ENCODE measurements at regions not wholly inside any gene's neighbourhood (a gene's known extent, or its start where the extent isn't known, plus 50 kb on each side); places are given as distances from the start of the nearest gene placed in this dataset.

DNA sequence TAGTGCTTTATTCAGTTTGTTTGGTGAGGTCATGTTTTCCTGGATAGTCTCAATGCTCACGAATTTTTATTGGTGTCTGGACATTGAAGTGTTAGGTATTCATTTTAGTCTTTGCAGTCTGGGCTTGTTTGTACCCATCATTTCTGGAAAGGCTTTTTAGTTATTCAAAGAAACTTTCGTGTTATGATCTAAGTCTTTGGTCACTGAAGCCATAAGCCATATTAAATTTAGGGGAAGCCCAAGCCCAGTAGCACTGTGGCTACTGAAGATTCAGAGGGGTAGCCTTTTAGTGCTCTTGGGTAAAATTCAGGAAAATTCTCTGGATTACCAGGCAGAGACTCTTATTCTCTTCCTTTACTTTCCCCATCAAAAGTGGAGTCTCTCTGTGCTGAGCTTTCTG is 56.2 kb upstream of the PEX5L start:
- intact Hi-C loops (cut with micrococcal nuclease) = no loop called here
- no peaks in the 10 kb centered on the region for H3K36me3 Mint-ChIP-seq (ENCODE audit: low read depth)
- no peak overlapping the region for H3K4me3 Mint-ChIP-seq
- H3K4me1 Mint-ChIP-seq (ENCODE audit: low read depth) = no peaks in the 10 kb centered on the region
- peaks cover 13% of the 10 kb centered on the region for H3K9me3 Mint-ChIP-seq
- H3K27me3 Mint-ChIP-seq = no peaks in the 10 kb centered on the region
- no peak overlapping the region for H3K27ac Mint-ChIP-seq

DNA sequence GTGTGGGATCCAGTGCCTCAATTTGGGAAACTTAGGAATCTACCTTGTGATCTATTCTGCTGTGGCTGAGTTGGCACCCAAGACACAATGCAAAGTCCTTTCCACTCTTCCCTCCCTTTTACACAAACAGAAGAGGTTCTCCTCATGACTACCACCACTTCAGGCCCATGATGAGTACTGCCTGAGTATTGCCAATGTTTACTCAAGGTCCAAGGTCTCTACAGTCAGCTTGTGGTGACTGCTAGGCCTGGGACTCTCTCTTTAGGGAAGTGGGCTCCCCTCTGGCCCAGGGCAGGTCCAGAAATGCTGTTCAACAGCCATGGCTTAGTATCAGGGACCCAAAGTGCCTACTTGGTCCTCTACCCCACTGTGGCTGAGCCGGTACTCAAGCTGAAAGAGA is 56.8 kb upstream of the PEX5L start:
- Mint-ChIP-seq H3K36me3 (ENCODE audit: low read depth) (no peaks in the 10 kb centered on the region), H3K4me1 (ENCODE audit: low read depth) (no peaks in the 10 kb centered on the region), H3K4me3 (no peak overlapping the region), H3K27me3 (no peaks in the 10 kb centered on the region), H3K27ac (no peak overlapping the region), H3K9me3 (peaks cover 13% of the 10 kb centered on the region)
- intact Hi-C loops (cut with micrococcal nuclease) = no loop called here

DNA sequence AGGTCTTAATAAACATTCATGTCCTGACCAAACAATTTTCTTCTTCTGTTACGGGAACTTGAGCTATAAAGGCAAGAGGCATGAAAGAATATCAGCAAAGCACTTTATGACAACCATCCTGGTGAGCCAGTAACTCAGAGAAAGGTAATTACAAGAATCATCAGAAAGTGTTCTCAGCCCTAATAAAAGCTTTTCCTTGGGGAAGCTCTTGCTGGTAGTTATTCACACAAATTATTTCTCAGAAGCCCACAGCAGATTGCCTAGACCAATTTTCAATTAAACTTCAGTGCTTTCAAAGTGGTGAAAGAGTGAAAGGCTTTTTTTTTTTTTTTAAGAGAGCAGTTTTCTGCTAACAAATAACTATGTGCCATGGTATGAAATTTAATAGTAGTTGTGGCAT is 60.9 kb upstream of the PEX5L start:
- no peak overlapping the region for H3K27ac Mint-ChIP-seq
- H3K36me3 Mint-ChIP-seq (ENCODE audit: low read depth) = no peaks in the 10 kb centered on the region
- H3K27me3 Mint-ChIP-seq = no peaks in the 10 kb centered on the region
- intact Hi-C loops (cut with micrococcal nuclease) = no loop called here
- H3K9me3 Mint-ChIP-seq = peaks cover 10% of the 10 kb centered on the region
- no peaks in the 10 kb centered on the region for H3K4me1 Mint-ChIP-seq (ENCODE audit: low read depth)
- H3K4me3 Mint-ChIP-seq = no peak overlapping the region

GRCh38 chr3:180102134-180102533 is 65.4 kb upstream of the PEX5L start:
- Mint-ChIP-seq H3K4me1 (ENCODE audit: low read depth) (no peaks in the 10 kb centered on the region), H3K27ac (no peak overlapping the region)
- intact Hi-C loops (cut with micrococcal nuclease) = no loop called here

GRCh38 chr3:180102604-180103003 is 65.9 kb upstream of the PEX5L start:
- Mint-ChIP-seq H3K36me3 (ENCODE audit: low read depth) (no peaks in the 10 kb centered on the region), H3K4me3 (no peak overlapping the region), H3K9me3 (no peaks in the 10 kb centered on the region), H3K27ac (no peak overlapping the region), H3K27me3 (no peaks in the 10 kb centered on the region), H3K4me1 (ENCODE audit: low read depth) (no peaks in the 10 kb centered on the region)
- intact Hi-C loops (cut with micrococcal nuclease) = no loop called here

More at GRCh38 chr3:180102134-180102533, 65.4 kb upstream of the PEX5L start:
- H3K9me3 Mint-ChIP-seq = no peaks in the 10 kb centered on the region
- no peaks in the 10 kb centered on the region for H3K36me3 Mint-ChIP-seq (ENCODE audit: low read depth)
- H3K4me3 Mint-ChIP-seq = no peak overlapping the region
- no peaks in the 10 kb centered on the region for H3K27me3 Mint-ChIP-seq

- Mint-ChIP-seq H3K27me3 (no peaks in the 10 kb centered on the region), H3K4me3 (no peak overlapping the region), H3K27ac (no peak overlapping the region), H3K4me1 (ENCODE audit: low read depth) (no peaks in the 10 kb centered on the region), H3K9me3 (no peaks in the 10 kb centered on the region), H3K36me3 (ENCODE audit: low read depth) (no peaks in the 10 kb centered on the region)
- intact Hi-C loops (cut with micrococcal nuclease) = no loop called here
Observed at GRCh38 chr3:180116203-180116602, 79.5 kb upstream of the PEX5L start.

GRCh38 chr3:180116658-180117057 is 79.9 kb upstream of the PEX5L start:
- Mint-ChIP-seq H3K27ac (no peak overlapping the region), H3K9me3 (no peaks in the 10 kb centered on the region), H3K4me3 (no peak overlapping the region), H3K4me1 (ENCODE audit: low read depth) (no peaks in the 10 kb centered on the region), H3K36me3 (ENCODE audit: low read depth) (no peaks in the 10 kb centered on the region), H3K27me3 (no peaks in the 10 kb centered on the region)
- intact Hi-C loops (cut with micrococcal nuclease) = no loop called here

DNA sequence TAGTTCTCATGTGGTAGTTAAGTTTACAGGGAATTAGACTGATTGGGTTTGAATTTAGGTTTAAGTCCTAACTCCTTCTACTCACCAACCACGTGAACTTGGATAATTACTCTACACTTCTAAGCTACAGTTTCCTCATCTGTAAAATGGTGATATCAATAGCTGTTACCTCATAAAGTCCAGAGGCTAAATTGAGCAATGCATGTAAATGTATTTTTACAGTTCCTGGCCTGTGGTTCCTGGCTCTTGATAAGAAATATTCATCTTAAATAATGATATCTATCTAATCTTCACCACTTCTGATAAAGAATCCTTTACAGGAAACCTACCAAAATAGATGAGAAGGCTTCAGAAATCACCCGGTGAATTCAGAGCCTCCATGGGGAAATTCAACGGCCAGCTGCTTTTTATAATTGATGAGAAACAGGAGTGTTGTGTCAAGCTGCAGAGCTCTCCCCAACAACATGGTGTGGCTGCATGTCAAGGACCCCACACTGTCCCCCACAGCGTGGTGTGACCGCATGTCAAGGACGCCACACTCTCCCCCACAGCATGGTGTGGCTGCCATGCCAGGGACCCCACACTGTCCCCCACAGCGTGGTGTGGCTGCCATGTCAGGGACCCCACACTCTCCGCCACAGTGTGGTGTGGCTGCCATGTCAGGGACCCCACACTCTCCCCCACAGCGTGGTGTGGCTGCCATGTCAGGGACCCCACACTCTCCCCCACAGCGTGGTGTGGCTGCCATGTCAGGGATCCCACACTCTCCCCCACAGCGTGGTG is 80.8 kb upstream of the PEX5L start:
- Mint-ChIP-seq H3K27me3 (no peaks in the 10 kb centered on the region), H3K4me3 (no peak overlapping the region), H3K27ac (no peak overlapping the region), H3K36me3 (ENCODE audit: low read depth) (no peaks in the 10 kb centered on the region), H3K4me1 (ENCODE audit: low read depth) (no peaks in the 10 kb centered on the region), H3K9me3 (no peaks in the 10 kb centered on the region)
- intact Hi-C loops (cut with micrococcal nuclease) = no loop called here

DNA sequence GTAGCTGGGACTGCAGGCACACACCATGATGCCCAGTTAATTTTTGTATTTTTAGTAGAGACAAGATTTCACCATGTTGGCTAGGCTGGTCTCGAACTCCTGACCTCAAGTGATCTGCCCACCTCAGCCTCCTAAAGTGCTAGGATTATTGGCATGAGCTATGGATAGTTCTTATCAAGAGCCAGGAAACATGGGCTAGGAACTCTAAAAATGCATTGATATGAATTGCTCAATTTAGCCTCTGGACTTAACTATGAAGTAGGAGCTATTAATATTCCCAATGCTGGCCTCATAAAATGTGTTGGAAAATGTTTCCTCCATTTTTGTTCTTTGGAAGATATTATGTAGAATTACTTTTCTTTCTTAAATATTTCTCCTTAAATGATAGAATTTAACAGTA is 82.8 kb upstream of the PEX5L start:
- Mint-ChIP-seq H3K36me3 (ENCODE audit: low read depth) (no peaks in the 10 kb centered on the region), H3K4me1 (ENCODE audit: low read depth) (no peaks in the 10 kb centered on the region), H3K27me3 (no peaks in the 10 kb centered on the region), H3K9me3 (peaks cover 15% of the 10 kb centered on the region), H3K27ac (no peak overlapping the region), H3K4me3 (no peak overlapping the region)
- intact Hi-C loops (cut with micrococcal nuclease) = no loop called here

DNA sequence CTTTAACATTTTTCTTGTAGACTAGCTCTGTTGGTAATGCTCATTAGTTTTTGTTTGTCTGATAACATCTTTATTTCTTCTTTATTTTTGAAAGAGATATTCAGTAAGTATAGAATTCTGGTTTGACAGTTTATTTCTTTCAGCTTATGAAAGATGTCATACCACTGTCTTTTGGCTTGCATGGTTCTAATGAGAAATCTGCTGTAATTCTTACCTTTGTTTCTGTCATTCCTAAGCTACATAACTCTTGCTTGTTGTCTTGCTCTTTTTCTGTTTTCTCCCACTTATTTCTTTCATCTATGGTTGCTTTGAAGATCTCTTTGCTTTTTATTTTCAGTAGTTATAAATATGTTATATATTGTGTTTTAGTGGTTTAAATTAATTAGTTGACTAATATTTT is 87.2 kb upstream of the PEX5L start:
- no peaks in the 10 kb centered on the region for H3K4me1 Mint-ChIP-seq (ENCODE audit: low read depth)
- H3K36me3 Mint-ChIP-seq (ENCODE audit: low read depth) = no peaks in the 10 kb centered on the region
- no peak overlapping the region for H3K27ac Mint-ChIP-seq
- intact Hi-C loops (cut with micrococcal nuclease) = no loop called here
- peaks cover 32% of the 10 kb centered on the region for H3K9me3 Mint-ChIP-seq
- H3K4me3 Mint-ChIP-seq = no peak overlapping the region
- no peaks in the 10 kb centered on the region for H3K27me3 Mint-ChIP-seq

DNA sequence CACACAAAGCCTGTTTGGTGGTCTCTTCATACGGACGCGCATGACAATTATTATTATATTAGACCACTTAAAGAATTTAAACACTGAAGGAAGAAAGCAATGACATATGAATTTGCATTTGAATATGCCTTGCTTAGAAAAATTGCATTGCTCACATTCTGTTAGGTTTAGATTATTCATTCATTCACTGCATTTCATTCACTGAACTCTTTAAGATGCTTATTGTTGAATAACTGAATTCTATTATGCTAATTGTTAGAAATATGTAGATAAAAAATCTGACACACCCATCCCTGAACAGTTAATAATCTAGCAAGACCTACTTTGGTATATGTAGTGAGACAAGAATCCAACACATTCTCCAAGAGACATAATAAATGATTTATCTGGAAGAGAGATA is 94.4 kb upstream of the PEX5L start:
- Mint-ChIP-seq H3K4me1 (ENCODE audit: low read depth) (no peaks in the 10 kb centered on the region), H3K4me3 (no peak overlapping the region), H3K27ac (no peak overlapping the region), H3K36me3 (ENCODE audit: low read depth) (no peaks in the 10 kb centered on the region), H3K9me3 (peaks cover 15% of the 10 kb centered on the region), H3K27me3 (no peaks in the 10 kb centered on the region)
- intact Hi-C loops (cut with micrococcal nuclease) = no loop called here

- no peaks in the 10 kb centered on the region for H3K4me1 Mint-ChIP-seq (ENCODE audit: low read depth)
- intact Hi-C loops (cut with micrococcal nuclease) = no loop called here
- H3K4me3 Mint-ChIP-seq = no peak overlapping the region
- H3K9me3 Mint-ChIP-seq = no peaks in the 10 kb centered on the region
- no peaks in the 10 kb centered on the region for H3K27me3 Mint-ChIP-seq
- H3K36me3 Mint-ChIP-seq (ENCODE audit: low read depth) = no peaks in the 10 kb centered on the region
- no peak overlapping the region for H3K27ac Mint-ChIP-seq
Observed at GRCh38 chr3:180135101-180135500, 98.4 kb upstream of the PEX5L start.

DNA sequence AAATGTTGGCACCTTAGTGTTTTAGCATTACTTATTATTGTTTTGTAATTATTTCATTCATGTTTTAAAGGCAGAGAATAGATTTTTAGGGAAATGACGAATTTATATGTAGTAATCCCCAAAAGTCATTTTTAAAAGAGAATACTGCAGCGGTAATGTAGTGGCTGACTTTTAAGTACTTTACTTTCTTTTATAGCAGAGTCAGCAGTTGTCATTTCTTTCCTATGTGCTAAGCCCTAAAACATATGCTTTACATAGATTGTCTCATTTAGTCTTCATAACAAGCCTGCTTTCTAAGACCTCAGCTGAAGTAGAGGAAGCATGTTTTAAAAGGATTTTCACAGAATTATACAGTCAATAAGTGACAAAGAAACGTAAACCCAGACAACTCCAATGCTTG is 102.1 kb upstream of the PEX5L start:
- H3K36me3 Mint-ChIP-seq (ENCODE audit: low read depth) = no peaks in the 10 kb centered on the region
- no peak overlapping the region for H3K4me3 Mint-ChIP-seq

GRCh38 chr3:180142041-180142440 is 105.3 kb upstream of the PEX5L start:
- Mint-ChIP-seq H3K36me3 (ENCODE audit: low read depth) (no peaks in the 10 kb centered on the region), H3K4me3 (no peak overlapping the region), H3K27ac (no peak overlapping the region), H3K27me3 (no peaks in the 10 kb centered on the region), H3K4me1 (ENCODE audit: low read depth) (no peaks in the 10 kb centered on the region), H3K9me3 (peaks cover 30% of the 10 kb centered on the region)
- intact Hi-C loops (cut with micrococcal nuclease) = no loop called here

More for the DNA sequence above, 102.1 kb upstream of the PEX5L start:
- Mint-ChIP-seq H3K4me1 (ENCODE audit: low read depth) (no peaks in the 10 kb centered on the region), H3K9me3 (peaks cover 22% of the 10 kb centered on the region), H3K27me3 (no peaks in the 10 kb centered on the region), H3K27ac (no peak overlapping the region)
- intact Hi-C loops (cut with micrococcal nuclease) = no loop called here

DNA sequence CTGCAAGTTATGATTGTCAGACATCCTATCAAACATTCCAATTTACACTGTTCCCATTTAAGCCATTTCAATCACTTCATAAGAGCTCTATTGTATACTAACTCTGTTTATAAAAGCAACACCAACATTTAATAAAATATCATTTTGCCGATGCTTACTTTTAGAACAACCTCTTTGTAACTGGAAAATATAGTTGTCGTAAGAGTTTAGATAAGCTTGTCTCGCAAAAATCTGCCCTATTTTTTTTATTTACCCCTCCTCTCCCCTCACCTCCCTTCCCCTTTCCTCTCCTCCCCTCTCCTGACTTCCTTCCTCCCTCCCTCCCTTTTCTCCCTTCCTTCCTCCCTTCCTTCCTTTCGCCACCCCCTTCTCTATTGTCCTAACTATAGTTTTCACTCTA is 105.7 kb upstream of the PEX5L start:
- H3K27ac Mint-ChIP-seq = no peak overlapping the region
- no peaks in the 10 kb centered on the region for H3K36me3 Mint-ChIP-seq (ENCODE audit: low read depth)
- intact Hi-C loops (cut with micrococcal nuclease) = no loop called here
- H3K4me3 Mint-ChIP-seq = no peak overlapping the region
- H3K9me3 Mint-ChIP-seq = peaks cover 31% of the 10 kb centered on the region
- no peaks in the 10 kb centered on the region for H3K27me3 Mint-ChIP-seq
- H3K4me1 Mint-ChIP-seq (ENCODE audit: low read depth) = no peaks in the 10 kb centered on the region

Data from dendritic cell treated with granulocyte-macrophage colony-stimulating factor and Interleukin-4, amounts not matched to agents 40 ng/mL and 50 ng/mL, for 4 days (primary cell).